Activated CD8-positive, alpha-beta memory T cell treated with anti-CD3 and anti-CD28 coated beads, Interleukin-2, amount 50 U/mL, for 48 hours (primary cell): ENCODE measurements at regions not wholly inside any gene's neighbourhood (a gene's known extent, or its start where the extent isn't known, plus 50 kb on each side); places are given as distances from the start of the nearest gene placed in this dataset.

Experiments used
- DNase-seq: peaks from one replicate; pipeline ENCODE4 v3.0.0-alpha.2; 2020

GRCh38 chr11:2083411-2083810 lies 55.8 kb downstream of the IGF2 start:
- DNase-seq = no peak

DNA sequence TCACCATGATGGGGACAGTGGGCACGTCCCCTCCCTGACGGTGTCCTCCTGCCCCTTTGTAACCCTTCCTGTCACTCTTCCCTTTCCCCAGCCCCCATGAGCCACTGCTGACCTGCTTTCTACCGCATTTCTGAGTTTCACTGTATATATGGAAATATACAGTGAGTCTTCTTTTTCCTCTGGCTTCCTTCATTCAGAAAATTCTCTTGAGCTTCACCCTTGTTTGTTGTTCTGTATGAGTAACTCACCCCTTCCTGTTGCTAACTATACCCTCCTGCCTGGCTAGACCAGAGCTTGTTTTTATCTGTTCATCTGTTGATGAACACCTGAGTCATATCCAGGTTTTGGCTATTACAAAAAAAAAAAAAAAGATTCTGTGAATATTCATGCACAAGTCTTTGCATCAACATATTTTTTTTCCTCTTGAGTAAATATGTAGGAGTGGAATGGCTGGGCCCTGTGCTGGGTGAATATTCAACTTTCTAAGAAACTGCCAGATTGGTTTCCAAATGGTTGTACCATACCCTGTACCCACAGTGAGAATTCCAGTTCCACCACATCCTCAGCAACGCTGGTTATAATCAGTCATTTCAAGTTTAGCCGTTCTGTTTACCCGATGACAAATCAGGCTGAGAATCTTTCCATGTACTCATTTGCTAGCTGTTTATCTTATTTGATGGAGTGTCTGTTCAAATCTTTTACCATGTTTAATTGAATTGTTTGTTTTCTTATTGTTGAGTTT lies 62.0 kb downstream of the IGF2 start:
- DNase-seq = peak; percentile 61

DNA sequence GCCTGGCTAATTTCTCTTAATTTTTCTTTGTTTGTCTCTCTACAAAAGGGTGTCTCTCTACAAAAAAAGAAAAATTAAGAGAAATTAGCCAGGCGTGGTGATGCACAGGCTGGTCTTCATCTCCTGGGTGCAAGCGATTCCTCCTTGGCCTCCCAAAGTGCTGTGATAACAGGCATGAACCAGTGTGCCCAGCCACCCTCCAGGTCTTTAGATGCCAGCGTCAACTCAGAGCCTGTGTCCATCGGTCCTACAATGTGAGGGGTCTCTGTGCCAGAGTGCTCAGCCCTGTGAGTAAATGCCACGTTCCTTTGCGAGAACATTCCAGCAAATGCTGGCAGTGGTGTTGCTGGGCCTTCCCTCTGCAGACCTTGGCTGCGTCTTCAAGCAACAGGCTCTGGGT lies 62.7 kb downstream of the IGF2 start:
- DNase-seq = no peak

DNA sequence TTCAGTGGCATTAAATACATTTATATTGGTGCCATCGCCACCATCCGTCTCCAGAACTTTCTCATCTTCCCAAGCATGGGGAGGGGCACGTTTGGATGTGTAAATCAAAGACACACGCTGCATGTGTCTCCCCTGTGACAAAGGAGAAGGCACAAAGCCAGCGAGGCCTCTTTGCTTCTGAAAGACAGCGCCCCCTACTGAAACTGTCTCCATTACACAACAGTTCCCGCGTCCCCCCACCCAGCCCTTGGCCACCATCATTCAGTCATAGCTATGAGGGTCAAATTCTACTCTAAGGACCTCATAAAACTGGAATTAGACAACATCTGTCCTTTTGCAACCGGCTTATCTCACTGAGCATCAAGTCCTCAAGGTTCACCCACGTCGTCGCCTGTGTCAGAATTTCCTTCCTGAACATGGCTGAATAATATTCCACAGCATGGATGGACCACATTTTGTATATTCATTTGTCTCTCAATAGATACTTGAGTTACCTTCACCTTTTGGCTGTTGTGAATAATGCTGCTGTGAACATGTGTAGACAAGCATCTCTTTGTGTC lies 64.8 kb downstream of the IGF2 start:
- peak; percentile 53 for DNase-seq

DNA sequence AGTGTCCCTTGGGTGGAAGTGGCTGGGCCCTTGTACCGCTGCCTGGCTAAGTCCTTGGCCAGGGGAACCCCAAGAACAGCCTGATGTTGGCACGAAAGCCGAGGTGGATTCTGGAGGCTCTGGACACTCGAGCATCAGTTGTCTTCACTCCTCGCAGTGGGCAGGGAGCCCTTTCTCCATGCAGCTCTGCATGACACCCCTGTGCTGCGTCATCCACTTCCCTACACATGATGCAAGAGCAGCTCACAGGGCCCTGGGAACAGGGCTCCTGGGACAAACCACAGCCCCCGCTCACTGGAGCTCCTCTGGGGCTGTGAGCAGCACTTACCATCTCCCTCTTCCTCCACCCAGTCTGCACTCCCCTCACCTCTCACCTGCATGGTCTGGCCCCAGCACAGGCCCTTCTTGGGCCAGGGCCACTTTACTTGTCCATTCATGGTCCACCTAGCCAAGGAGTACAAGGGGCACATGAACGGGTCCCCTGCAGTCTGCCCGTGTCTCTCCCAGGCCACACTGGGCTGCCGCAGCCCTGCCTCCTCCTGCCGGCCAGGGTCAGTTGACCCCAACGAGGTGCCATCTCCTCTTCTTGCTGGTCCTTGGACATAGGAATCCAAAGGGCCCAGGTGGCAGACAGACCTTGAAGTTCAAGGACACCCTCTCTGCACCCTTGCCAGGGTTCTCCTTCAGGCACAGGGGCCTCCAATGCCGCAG lies 66.5 kb downstream of the IGF2 start:
- DNase-seq = no peak

- no peak for DNase-seq
These were observed 67.3 kb downstream of the IGF2 start for GRCh38 chr11:2071748-2072385.
